ENCODE measurements at regions not wholly inside any gene's neighbourhood (a gene's known extent, or its start where the extent isn't known, plus 50 kb on each side); places are given as distances from the start of the nearest gene placed in this dataset.

DNA sequence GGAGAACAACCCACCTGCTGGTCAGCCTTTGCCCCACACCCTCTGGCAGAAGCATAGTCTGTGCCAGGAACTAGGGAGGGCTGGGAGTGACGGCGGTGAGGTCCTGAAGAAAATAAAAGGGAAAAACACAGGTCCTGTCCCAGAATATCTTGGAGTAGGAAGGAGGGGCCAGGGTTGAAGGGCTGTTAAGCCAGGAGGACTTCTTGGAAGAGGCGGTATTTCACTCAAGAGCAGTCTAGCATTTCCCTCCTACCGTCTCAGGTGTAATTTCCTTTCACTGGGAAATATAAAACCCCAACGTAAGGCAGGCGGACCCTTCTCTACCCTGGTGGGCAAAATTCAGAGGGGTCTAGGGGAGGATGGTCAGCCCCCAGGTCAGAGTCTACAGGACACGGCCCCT lies 72.7 kb upstream of the TTC34 start:
- intact Hi-C loops (cut with micrococcal nuclease) = no loop called here
- ATAC-seq (ENCODE audit: low read depth) (no peak), DNase-seq (no peak)
- Histone ChIP-seq H3K4me1 (ENCODE audit: control insufficient read depth in 2 of 2, insufficient read depth in 2 of 2, low read length in 2 of 2) (no peaks in the 10 kb centered on the region), H3K4me3 (ENCODE audit: control extremely low read depth in 1 of 5, extremely low read depth in 1 of 5, insufficient read depth in 1 of 5, low read depth in 2 of 5, low read length in 4 of 5) (no peak overlapping the region), H3K79me2 (ENCODE audit: control insufficient read depth, insufficient read depth, low read length) (no peaks in the 10 kb centered on the region), H3K4me2 (replicated peaks; ENCODE audit: low read depth, low read length, poor library complexity, severe bottlenecking) (no peak overlapping the region), H3K9ac (ENCODE audit: low read length) (no peak overlapping the region), H3K27ac (ENCODE audit: low read length in 2 of 2) (no peak overlapping the region), H3K36me3 (replicated peaks in 1 of 2; ENCODE audit: control extremely low read depth in 1 of 2, control insufficient read depth in 1 of 2, extremely low read depth in 1 of 2, insufficient read depth in 2 of 2, low read length in 1 of 2) (no peaks in the 10 kb centered on the region), H2AFZ (ENCODE audit: insufficient read depth, low read depth, low read length, poor library complexity, severe bottlenecking) (no peak overlapping the region), H4K20me1 (ENCODE audit: control insufficient read depth, insufficient read depth, low read length, poor library complexity, severe bottlenecking) (no peaks in the 10 kb centered on the region), H3K27me3 (replicated peaks in 1 of 4; ENCODE audit: control extremely low read depth in 1 of 4, control insufficient read depth in 3 of 4, insufficient read depth in 4 of 4, low read length in 3 of 4) (no peaks in the 10 kb centered on the region), H3K9me3 (ENCODE audit: control extremely low read depth in 1 of 3, control insufficient read depth in 2 of 3, insufficient read depth in 1 of 3, low read length in 2 of 3) (peaks cover 0 to 47% (median 10%) of the 10 kb centered on the region in 3 donors)
- H3K27me3 Mint-ChIP-seq = no peaks in the 10 kb centered on the region
- TF ChIP-seq, protein P1, sequence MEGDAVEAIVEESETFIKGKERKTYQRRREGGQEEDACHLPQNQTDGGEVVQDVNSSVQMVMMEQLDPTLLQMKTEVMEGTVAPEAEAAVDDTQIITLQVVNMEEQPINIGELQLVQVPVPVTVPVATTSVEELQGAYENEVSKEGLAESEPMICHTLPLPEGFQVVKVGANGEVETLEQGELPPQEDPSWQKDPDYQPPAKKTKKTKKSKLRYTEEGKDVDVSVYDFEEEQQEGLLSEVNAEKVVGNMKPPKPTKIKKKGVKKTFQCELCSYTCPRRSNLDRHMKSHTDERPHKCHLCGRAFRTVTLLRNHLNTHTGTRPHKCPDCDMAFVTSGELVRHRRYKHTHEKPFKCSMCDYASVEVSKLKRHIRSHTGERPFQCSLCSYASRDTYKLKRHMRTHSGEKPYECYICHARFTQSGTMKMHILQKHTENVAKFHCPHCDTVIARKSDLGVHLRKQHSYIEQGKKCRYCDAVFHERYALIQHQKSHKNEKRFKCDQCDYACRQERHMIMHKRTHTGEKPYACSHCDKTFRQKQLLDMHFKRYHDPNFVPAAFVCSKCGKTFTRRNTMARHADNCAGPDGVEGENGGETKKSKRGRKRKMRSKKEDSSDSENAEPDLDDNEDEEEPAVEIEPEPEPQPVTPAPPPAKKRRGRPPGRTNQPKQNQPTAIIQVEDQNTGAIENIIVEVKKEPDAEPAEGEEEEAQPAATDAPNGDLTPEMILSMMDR (IDR thresholded peaks at IDR 0.05) = no peak
- no peak for TF ChIP-seq EZH2 (IDR thresholded peaks at IDR 0.05; ENCODE audit: borderline replicate concordance, insufficient read depth, low read depth, low read length, poor library complexity, severe bottlenecking)
- CTCF ChIA-PET = no interaction called here
- H3K27ac Mint-ChIP-seq = no peak overlapping the region
- WGBS (ENCODE audit: insufficient coverage) = 98% methylated on average over 5 of the region's 7 CpGs
- no peaks in the 10 kb centered on the region for H3K4me1 Mint-ChIP-seq
- no peak overlapping the region for H3K4me3 Mint-ChIP-seq
- POLR2A ChIA-PET = no interaction called here
- peaks cover 4% of the 10 kb centered on the region for H3K9me3 Mint-ChIP-seq (ENCODE audit: insufficient read depth)

- DNase-seq (no peak), ATAC-seq (ENCODE audit: low read depth) (no peak)
- Histone ChIP-seq H3K27ac (ENCODE audit: low read length in 2 of 2) (no peak overlapping the region), H3K4me3 (ENCODE audit: control extremely low read depth in 1 of 5, extremely low read depth in 1 of 5, insufficient read depth in 1 of 5, low read depth in 2 of 5, low read length in 4 of 5) (no peak overlapping the region), H3K27me3 (replicated peaks in 1 of 4; ENCODE audit: control extremely low read depth in 1 of 4, control insufficient read depth in 3 of 4, insufficient read depth in 4 of 4, low read length in 3 of 4) (no peaks in the 10 kb centered on the region), H2AFZ (ENCODE audit: insufficient read depth, low read depth, low read length, poor library complexity, severe bottlenecking) (no peak overlapping the region), H3K4me1 (ENCODE audit: control insufficient read depth in 2 of 2, insufficient read depth in 2 of 2, low read length in 2 of 2) (no peaks in the 10 kb centered on the region), H3K4me2 (replicated peaks; ENCODE audit: low read depth, low read length, poor library complexity, severe bottlenecking) (no peak overlapping the region), H4K20me1 (ENCODE audit: control insufficient read depth, insufficient read depth, low read length, poor library complexity, severe bottlenecking) (no peaks in the 10 kb centered on the region), H3K36me3 (replicated peaks in 1 of 2; ENCODE audit: control extremely low read depth in 1 of 2, control insufficient read depth in 1 of 2, extremely low read depth in 1 of 2, insufficient read depth in 2 of 2, low read length in 1 of 2) (no peaks in the 10 kb centered on the region), H3K9ac (ENCODE audit: low read length) (no peak overlapping the region), H3K79me2 (ENCODE audit: control insufficient read depth, insufficient read depth, low read length) (no peaks in the 10 kb centered on the region), H3K9me3 (ENCODE audit: control extremely low read depth in 1 of 3, control insufficient read depth in 2 of 3, insufficient read depth in 1 of 3, low read length in 2 of 3) (peaks cover 0 to 41% (median 10%) of the 10 kb centered on the region in 3 donors)
- POLR2A ChIA-PET = no interaction called here
- Mint-ChIP-seq H3K4me1 (no peaks in the 10 kb centered on the region), H3K9me3 (ENCODE audit: insufficient read depth) (peaks cover 4% of the 10 kb centered on the region), H3K4me3 (no peak overlapping the region), H3K27ac (no peak overlapping the region), H3K27me3 (no peaks in the 10 kb centered on the region)
- 94% methylated on average over 25 of the region's 30 CpGs for WGBS (ENCODE audit: insufficient coverage)
- CTCF ChIA-PET = no interaction called here
- intact Hi-C loops (cut with micrococcal nuclease) = no loop called here
- TF ChIP-seq, protein P1 (IDR thresholded peaks at IDR 0.05) = no peak
- TF ChIP-seq EZH2 (IDR thresholded peaks at IDR 0.05; ENCODE audit: borderline replicate concordance, insufficient read depth, low read depth, low read length, poor library complexity, severe bottlenecking) = no peak
These were observed 73.4 kb upstream of the TTC34 start for GRCh38 chr1:2874607-2875480.
